GM12892 (cell line): ENCODE measurements at regions not wholly inside any gene's neighbourhood (a gene's known extent, or its start where the extent isn't known, plus 50 kb on each side); places are given as distances from the start of the nearest gene placed in this dataset.

Source experiments
- POLR2A ChIP-seq: IDR thresholded peaks from 2 replicates; pipeline ENCODE4 v1.6.1; 2011; ENCODE audit warnings: low read depth, low read length, control low read depth
- POLR2AphosphoS5 ChIP-seq: IDR thresholded peaks from 2 replicates; pipeline ENCODE4 v1.6.1; 2011; ENCODE audit warnings: low read depth, low read length, control low read depth

GRCh38 chr2:40556739-40557138 lies 104.8 kb upstream of the SLC8A1 start:
- TF ChIP-seq POLR2AphosphoS5 (no peak), POLR2A (no peak)
